ENCODE measurements at regions not wholly inside any gene's neighbourhood (a gene's known extent, or its start where the extent isn't known, plus 50 kb on each side); places are given as distances from the start of the nearest gene placed in this dataset.

DNA sequence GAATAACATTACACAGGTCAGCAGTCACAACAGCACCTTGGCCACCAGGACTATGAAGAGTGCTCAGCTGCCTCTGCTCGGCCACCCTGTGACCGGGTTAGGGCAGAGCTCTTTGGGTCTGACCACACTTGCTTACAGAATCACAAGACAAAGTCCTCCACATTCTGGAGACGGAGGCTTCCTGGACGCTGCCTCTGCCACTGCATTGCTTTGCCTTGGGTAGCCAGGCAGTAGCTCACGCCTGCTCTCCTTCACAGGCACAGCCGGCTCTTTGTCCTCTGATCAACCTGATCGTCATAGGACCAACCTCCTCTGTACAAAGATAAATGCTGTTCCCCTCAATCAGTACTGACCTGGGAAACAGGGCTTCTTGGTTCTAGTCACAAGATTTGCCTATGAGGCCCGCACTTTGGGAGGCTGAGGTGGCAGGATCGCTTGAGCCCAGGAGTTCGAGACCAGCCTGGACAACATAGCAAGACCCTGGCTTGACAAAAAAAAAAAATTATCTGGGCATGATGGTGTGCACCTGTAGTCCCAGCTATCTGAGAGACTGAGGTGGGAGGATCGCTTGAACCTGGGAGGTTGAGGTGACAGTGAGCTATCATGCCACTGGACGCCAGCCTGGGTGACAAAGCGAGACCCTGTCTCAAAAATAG, 128.4 kb upstream of the IER5L start:
- Histone ChIP-seq H3K4me2 (ENCODE audit: insufficient read depth, low read length) (no peak overlapping the region), H3K4me3 (replicated peaks in 1 of 3; ENCODE audit: insufficient read depth in 1 of 3, low read depth in 1 of 3, low read length in 3 of 3) (no peak overlapping the region), H3K36me3 (ENCODE audit: control insufficient read depth in 2 of 2, extremely low read depth in 1 of 2, insufficient read depth in 2 of 2, low read length in 2 of 2) (no peaks in the 10 kb centered on the region), H3K9me1 (replicated peaks; ENCODE audit: control insufficient read depth, extremely low read depth, insufficient read depth, low read length) (no peaks in the 10 kb centered on the region), H4K20me1 (replicated peaks; ENCODE audit: control insufficient read depth, extremely low read depth, insufficient read depth, low read length) (no peaks in the 10 kb centered on the region), H3K27ac (ENCODE audit: insufficient read depth, low read depth, low read length) (no peak overlapping the region), H2AFZ (ENCODE audit: low read depth, low read length) (no peak overlapping the region), H3K79me2 (ENCODE audit: control insufficient read depth, insufficient read depth, low read length) (no peaks in the 10 kb centered on the region), H3K9me3 (replicated peaks; ENCODE audit: control insufficient read depth, insufficient read depth, low read length) (no peaks in the 10 kb centered on the region), H3K9ac (replicated peaks; ENCODE audit: extremely low read depth, insufficient read depth, low read length) (no peak overlapping the region), H3K4me1 (ENCODE audit: control insufficient read depth, extremely low read depth, insufficient read depth, low read length) (no peaks in the 10 kb centered on the region), H3K27me3 (ENCODE audit: control insufficient read depth in 2 of 2, insufficient read depth in 2 of 2, low read length in 2 of 2) (peaks cover 0 to 4% of the 10 kb centered on the region in 2 experiments)
- ChIA-PET CTCF (interaction anchor here (1.0 kb wide), 1 partner anchor 132 kb away, joined by 3 read pairs; no protein-coding TSS in a partner anchor), POLR2A (no interaction called here)
- dilution Hi-C loops (cut with MboI; ENCODE audit: extremely low pct_ligation_motif_present, low sequenced_read_pairs) (no loop called here), intact Hi-C loops (cut with micrococcal nuclease) (no loop called here)
- FAIRE-seq (no peak), DNase-seq (ENCODE audit: low read depth, low spot score) (no peak)
- TF ChIP-seq JUN (IDR thresholded peaks at IDR 0.05; ENCODE audit: borderline replicate concordance, insufficient read depth, insufficient read length, low read depth) (no peak), EZH2 (IDR thresholded peaks at IDR 0.05; ENCODE audit: borderline replicate concordance, low read depth, low read length, severe bottlenecking) (no peak), POLR2AphosphoS5 (IDR thresholded peaks at IDR 0.05; ENCODE audit: insufficient read depth, low read depth, low read length) (no peak), GATA2 (IDR thresholded peaks at IDR 0.05; ENCODE audit: insufficient read depth, insufficient read length, low read depth, low read length) (no peak), POLR2A (IDR thresholded peaks at IDR 0.05; ENCODE audit: low read depth, low read length) (no peak), FOS (IDR thresholded peaks at IDR 0.05; ENCODE audit: borderline replicate concordance, insufficient read depth, low read length) (no peak)
- TF ChIP-seq, protein P1, sequence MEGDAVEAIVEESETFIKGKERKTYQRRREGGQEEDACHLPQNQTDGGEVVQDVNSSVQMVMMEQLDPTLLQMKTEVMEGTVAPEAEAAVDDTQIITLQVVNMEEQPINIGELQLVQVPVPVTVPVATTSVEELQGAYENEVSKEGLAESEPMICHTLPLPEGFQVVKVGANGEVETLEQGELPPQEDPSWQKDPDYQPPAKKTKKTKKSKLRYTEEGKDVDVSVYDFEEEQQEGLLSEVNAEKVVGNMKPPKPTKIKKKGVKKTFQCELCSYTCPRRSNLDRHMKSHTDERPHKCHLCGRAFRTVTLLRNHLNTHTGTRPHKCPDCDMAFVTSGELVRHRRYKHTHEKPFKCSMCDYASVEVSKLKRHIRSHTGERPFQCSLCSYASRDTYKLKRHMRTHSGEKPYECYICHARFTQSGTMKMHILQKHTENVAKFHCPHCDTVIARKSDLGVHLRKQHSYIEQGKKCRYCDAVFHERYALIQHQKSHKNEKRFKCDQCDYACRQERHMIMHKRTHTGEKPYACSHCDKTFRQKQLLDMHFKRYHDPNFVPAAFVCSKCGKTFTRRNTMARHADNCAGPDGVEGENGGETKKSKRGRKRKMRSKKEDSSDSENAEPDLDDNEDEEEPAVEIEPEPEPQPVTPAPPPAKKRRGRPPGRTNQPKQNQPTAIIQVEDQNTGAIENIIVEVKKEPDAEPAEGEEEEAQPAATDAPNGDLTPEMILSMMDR (IDR thresholded peaks at IDR 0.05; ENCODE audit: extremely low read depth in 1 of 2, insufficient read depth in 1 of 2, low read depth in 1 of 2, low read length in 2 of 2): no peak
- BruUV-seq (replicated peaks): no TSS peak

All from endothelial cell of umbilical vein (primary cell).